ENCODE measurements at regions not wholly inside any gene's neighbourhood (a gene's known extent, or its start where the extent isn't known, plus 50 kb on each side); places are given as distances from the start of the nearest gene placed in this dataset.
"Not testable (repeated sequence)": the region's sequence is repeated elsewhere in the genome, so short reads cannot be mapped to it uniquely, and the experiment has no call there.

DNA sequence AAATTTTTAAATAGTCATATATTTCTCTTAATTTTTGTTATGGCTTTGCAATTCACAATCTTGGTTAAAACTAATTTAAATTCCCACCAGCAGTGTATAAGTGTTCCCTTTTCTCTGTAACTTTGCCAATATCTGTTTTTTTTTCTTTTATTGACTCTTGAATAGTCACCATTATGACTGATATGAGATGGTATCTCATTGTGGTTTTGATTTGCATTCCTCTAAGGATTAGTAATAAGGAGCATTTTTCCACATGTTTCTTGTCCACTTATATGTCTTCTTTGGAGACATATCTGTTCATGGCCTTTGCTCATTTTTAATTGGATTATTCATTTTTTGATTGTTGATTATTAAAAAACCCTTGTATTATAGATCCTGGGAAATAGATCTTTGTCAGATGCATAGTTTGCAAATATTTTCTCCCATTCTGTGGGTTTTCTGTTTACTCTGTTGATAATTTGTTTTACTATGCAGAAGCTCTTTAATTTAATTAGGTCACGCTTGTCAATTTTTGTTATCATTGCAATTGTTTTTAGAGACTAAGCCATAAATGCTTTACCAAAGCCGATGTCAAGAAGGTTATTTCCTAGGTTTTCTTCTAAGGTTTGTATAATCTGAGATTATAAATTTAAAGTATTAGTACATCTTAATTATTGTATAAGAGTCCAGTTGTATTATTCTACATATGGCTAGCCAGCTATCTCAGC is 610.9 kb downstream of the CHSY3 start:
- no peak overlapping the region for H3K4ac ChIP-seq (ENCODE audit: low read depth, low read length)
- H3K9me3 ChIP-seq (ENCODE audit: insufficient read depth, low read depth, low read length) = no peaks in the 10 kb centered on the region
- H3K14ac ChIP-seq (ENCODE audit: low read length) = no peak overlapping the region
- DNase-seq = no peak
- H3K79me2 ChIP-seq (ENCODE audit: control insufficient read depth, insufficient read depth, low read length, poor library complexity) = no peaks in the 10 kb centered on the region
- no peak overlapping the region for H2AFZ ChIP-seq (ENCODE audit: insufficient read depth, low read length, poor library complexity)
- H3K4me1 ChIP-seq (ENCODE audit: control insufficient read depth in 1 of 2, insufficient read depth in 2 of 2, low read length in 2 of 2) = no peaks in the 10 kb centered on the region
- H3K36me3 ChIP-seq (ENCODE audit: control insufficient read depth in 1 of 2, insufficient read depth in 2 of 2, low read length in 2 of 2) = no peaks in the 10 kb centered on the region
- H3K23ac ChIP-seq (ENCODE audit: low read length) = no peak overlapping the region
- no peak overlapping the region for H3K18ac ChIP-seq (ENCODE audit: low read length)
- no peak overlapping the region for H2BK5ac ChIP-seq (ENCODE audit: low read depth, low read length, poor library complexity)
- H3K79me1 ChIP-seq (ENCODE audit: low read length) = no peaks in the 10 kb centered on the region
- H2BK120ac ChIP-seq (ENCODE audit: insufficient read depth, low read length, poor library complexity) = no peak overlapping the region
- WGBS (ENCODE audit: extremely low coverage, insufficient coverage, insufficient read length) = no CpG with 5 or more reads among the region's 2 CpGs
- no peak overlapping the region for H3K9ac ChIP-seq (ENCODE audit: low read length)
- no peak overlapping the region for H4K91ac ChIP-seq (ENCODE audit: low read depth, low read length)
- H3K4me3 ChIP-seq (ENCODE audit: low read depth, low read length) = no peak overlapping the region
- H3K27ac ChIP-seq (ENCODE audit: low read depth, low read length) = no peak overlapping the region
- no peak overlapping the region for H2AK5ac ChIP-seq (ENCODE audit: low read length)
- H2BK12ac ChIP-seq (ENCODE audit: low read length) = no peak overlapping the region
- H3K27me3 ChIP-seq (ENCODE audit: insufficient read depth, low read length) = no peaks in the 10 kb centered on the region
- H4K12ac ChIP-seq (ENCODE audit: low read depth, low read length) = no peak overlapping the region
- no peak overlapping the region for H4K8ac ChIP-seq (ENCODE audit: low read depth, low read length)
- H3K4me2 ChIP-seq (ENCODE audit: low read length) = no peak overlapping the region

DNA sequence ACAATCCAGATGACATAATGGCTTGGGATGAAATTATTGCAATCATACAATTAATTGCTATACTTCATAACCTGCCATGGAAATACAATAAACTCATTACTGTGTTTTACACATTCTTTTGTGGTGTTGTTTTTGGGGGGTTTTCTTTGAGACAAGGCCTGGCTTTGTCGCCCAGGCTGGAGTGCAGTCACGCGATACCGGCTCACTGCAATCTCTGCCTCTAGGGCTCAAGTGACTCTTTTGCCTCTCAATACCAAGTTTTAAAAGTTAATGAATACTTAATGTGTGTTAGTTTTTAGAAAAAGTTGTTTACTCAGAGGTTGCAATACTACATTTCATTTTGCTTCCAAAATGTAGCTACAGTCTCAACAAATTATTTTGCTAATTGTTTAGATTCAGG is 598.4 kb downstream of the CHSY3 start:
- H3K4me3 ChIP-seq (ENCODE audit: low read depth, low read length) = no peak overlapping the region
- H4K91ac ChIP-seq (ENCODE audit: low read depth, low read length) = no peak overlapping the region
- H4K12ac ChIP-seq (ENCODE audit: low read depth, low read length) = no peak overlapping the region
- no peak overlapping the region for H3K18ac ChIP-seq (ENCODE audit: low read length)
- H2BK120ac ChIP-seq (ENCODE audit: insufficient read depth, low read length, poor library complexity) = no peak overlapping the region
- H3K9me3 ChIP-seq (ENCODE audit: insufficient read depth, low read depth, low read length) = no peaks in the 10 kb centered on the region
- no peak overlapping the region for H3K4me2 ChIP-seq (ENCODE audit: low read length)
- WGBS (ENCODE audit: extremely low coverage, insufficient coverage, insufficient read length) = no CpG with 5 or more reads among the region's 4 CpGs
- no peak overlapping the region for H3K9ac ChIP-seq (ENCODE audit: low read length)
- no peak overlapping the region for H2BK12ac ChIP-seq (ENCODE audit: low read length)
- no peak overlapping the region for H2BK5ac ChIP-seq (ENCODE audit: low read depth, low read length, poor library complexity)
- no peak overlapping the region for H2AK5ac ChIP-seq (ENCODE audit: low read length)
- no peak overlapping the region for H4K8ac ChIP-seq (ENCODE audit: low read depth, low read length)
- H3K27ac ChIP-seq (ENCODE audit: low read depth, low read length) = no peak overlapping the region
- H3K4ac ChIP-seq (ENCODE audit: low read depth, low read length) = no peak overlapping the region
- H3K27me3 ChIP-seq (ENCODE audit: insufficient read depth, low read length) = no peaks in the 10 kb centered on the region
- H3K36me3 ChIP-seq (ENCODE audit: control insufficient read depth in 1 of 2, insufficient read depth in 2 of 2, low read length in 2 of 2) = no peaks in the 10 kb centered on the region
- no peak overlapping the region for H3K14ac ChIP-seq (ENCODE audit: low read length)
- H3K4me1 ChIP-seq (ENCODE audit: control insufficient read depth in 1 of 2, insufficient read depth in 2 of 2, low read length in 2 of 2) = no peaks in the 10 kb centered on the region
- H3K23ac ChIP-seq (ENCODE audit: low read length) = no peak overlapping the region
- no peak for DNase-seq
- H3K79me2 ChIP-seq (ENCODE audit: control insufficient read depth, insufficient read depth, low read length, poor library complexity) = no peaks in the 10 kb centered on the region
- H3K79me1 ChIP-seq (ENCODE audit: low read length) = no peaks in the 10 kb centered on the region
- H2AFZ ChIP-seq (ENCODE audit: insufficient read depth, low read length, poor library complexity) = no peak overlapping the region

- H3K79me2 ChIP-seq (ENCODE audit: control insufficient read depth, insufficient read depth, low read length, poor library complexity) = no peaks in the 10 kb centered on the region
- no peak overlapping the region for H2BK5ac ChIP-seq (ENCODE audit: low read depth, low read length, poor library complexity)
- no peak overlapping the region for H2BK120ac ChIP-seq (ENCODE audit: insufficient read depth, low read length, poor library complexity)
- H3K9ac ChIP-seq (ENCODE audit: low read length) = no peak overlapping the region
- no peak overlapping the region for H3K14ac ChIP-seq (ENCODE audit: low read length)
- H3K4me2 ChIP-seq (ENCODE audit: low read length) = no peak overlapping the region
- no peak overlapping the region for H3K27ac ChIP-seq (ENCODE audit: low read depth, low read length)
- H2AK5ac ChIP-seq (ENCODE audit: low read length) = no peak overlapping the region
- no peak overlapping the region for H4K91ac ChIP-seq (ENCODE audit: low read depth, low read length)
- H3K9me3 ChIP-seq (ENCODE audit: insufficient read depth, low read depth, low read length) = no peaks in the 10 kb centered on the region
- no CpG with 5 or more reads among the region's 3 CpGs for WGBS (ENCODE audit: extremely low coverage, insufficient coverage, insufficient read length)
- H3K4me3 ChIP-seq (ENCODE audit: low read depth, low read length) = no peak overlapping the region
- H3K36me3 ChIP-seq (ENCODE audit: control insufficient read depth in 1 of 2, insufficient read depth in 2 of 2, low read length in 2 of 2) = no peaks in the 10 kb centered on the region
- H3K79me1 ChIP-seq (ENCODE audit: low read length) = no peaks in the 10 kb centered on the region
- no peak for DNase-seq
- no peak overlapping the region for H4K8ac ChIP-seq (ENCODE audit: low read depth, low read length)
- no peak overlapping the region for H3K4ac ChIP-seq (ENCODE audit: low read depth, low read length)
- H2AFZ ChIP-seq (ENCODE audit: insufficient read depth, low read length, poor library complexity) = no peak overlapping the region
- H3K27me3 ChIP-seq (ENCODE audit: insufficient read depth, low read length) = no peaks in the 10 kb centered on the region
- no peaks in the 10 kb centered on the region for H3K4me1 ChIP-seq (ENCODE audit: control insufficient read depth in 1 of 2, insufficient read depth in 2 of 2, low read length in 2 of 2)
- no peak overlapping the region for H3K18ac ChIP-seq (ENCODE audit: low read length)
- H2BK12ac ChIP-seq (ENCODE audit: low read length) = no peak overlapping the region
- no peak overlapping the region for H4K12ac ChIP-seq (ENCODE audit: low read depth, low read length)
- no peak overlapping the region for H3K23ac ChIP-seq (ENCODE audit: low read length)
These were observed 597.0 kb downstream of the CHSY3 start for GRCh38 chr5:130501151-130501865.

- WGBS (ENCODE audit: extremely low coverage, insufficient coverage, insufficient read length) = no CpG with 5 or more reads among the region's 4 CpGs
- H3K4ac ChIP-seq (ENCODE audit: low read depth, low read length); H4K91ac ChIP-seq (ENCODE audit: low read depth, low read length); H3K9me3 ChIP-seq (ENCODE audit: insufficient read depth, low read depth, low read length); H3K4me3 ChIP-seq (ENCODE audit: low read depth, low read length); H3K18ac ChIP-seq (ENCODE audit: low read length); H2BK5ac ChIP-seq (ENCODE audit: low read depth, low read length, poor library complexity); H3K23ac ChIP-seq (ENCODE audit: low read length); H3K9ac ChIP-seq (ENCODE audit: low read length); H2AK5ac ChIP-seq (ENCODE audit: low read length); H4K8ac ChIP-seq (ENCODE audit: low read depth, low read length); H3K4me1 ChIP-seq (ENCODE audit: control insufficient read depth in 1 of 2, insufficient read depth in 2 of 2, low read length in 2 of 2); H2AFZ ChIP-seq (ENCODE audit: insufficient read depth, low read length, poor library complexity); H2BK12ac ChIP-seq (ENCODE audit: low read length); H3K14ac ChIP-seq (ENCODE audit: low read length); H3K27me3 ChIP-seq (ENCODE audit: insufficient read depth, low read length); H3K27ac ChIP-seq (ENCODE audit: low read depth, low read length); H3K79me1 ChIP-seq (ENCODE audit: low read length); H3K36me3 ChIP-seq (ENCODE audit: control insufficient read depth in 1 of 2, insufficient read depth in 2 of 2, low read length in 2 of 2); H2BK120ac ChIP-seq (ENCODE audit: insufficient read depth, low read length, poor library complexity); DNase-seq; H3K4me2 ChIP-seq (ENCODE audit: low read length); H3K79me2 ChIP-seq (ENCODE audit: control insufficient read depth, insufficient read depth, low read length, poor library complexity); H4K12ac ChIP-seq (ENCODE audit: low read depth, low read length): not testable (repeated sequence)
These were observed 596.2 kb downstream of the CHSY3 start for GRCh38 chr5:130500495-130500894.

Measured in trophoblast cell (in vitro differentiated cells and primary cell).